Lower lobe of right lung (tissue), 2 donors: ENCODE measurements at regions not wholly inside any gene's neighbourhood (a gene's known extent, or its start where the extent isn't known, plus 50 kb on each side); places are given as distances from the start of the nearest gene placed in this dataset.

Experiments
- ATAC-seq, 2 donors: fragments of 200-7000 bp; cut with Tn5 transposase; one replicate each; pipeline ENCODE4 v1.9.1; 2020 to 2022; ENCODE audit warnings: mild to moderate bottlenecking in 2 of 2, moderate library complexity in 2 of 2
- DNase-seq: peaks from one replicate; pipeline ENCODE4 v3.0.0-alpha.2; 2020
- H3K27ac ChIP-seq: fragments of 200-600 bp; one replicate; pipeline ENCODE4 v1.8.0; 2022
- H3K27me3 ChIP-seq: fragments of 200-600 bp; one replicate; pipeline ENCODE4 v1.8.0; 2022; ENCODE audit warnings: low read depth
- H3K36me3 ChIP-seq: fragments of 200-600 bp; one replicate; pipeline ENCODE4 v1.8.0; 2022; ENCODE audit warnings: mild to moderate bottlenecking
- H3K4me1 ChIP-seq: fragments of 200-600 bp; one replicate; pipeline ENCODE4 v1.8.0; 2022
- H3K4me3 ChIP-seq: fragments of 200-600 bp; one replicate; pipeline ENCODE4 v1.8.0; 2022; ENCODE audit warnings: mild to moderate bottlenecking
- H3K9me3 ChIP-seq: fragments of 200-600 bp; one replicate; pipeline ENCODE4 v1.8.0; 2022
- CTCF ChIP-seq: fragments of 200-600 bp; IDR thresholded peaks from one replicate; pipeline ENCODE4 v1.8.0; 2022; ENCODE audit warnings: antibody characterized with exemption, mild to moderate bottlenecking
- intact Hi-C: fragments of 100-400 bp; cut with DNase I; formaldehyde crosslinking; loops from one replicate; pipeline ENCODE4 v1.11.0; 2022
- donor health status: DM: no; HTN: yes; CAD: no; lungs with severe emphysema.

- Histone ChIP-seq H3K36me3 (no peaks in the 10 kb centered on the region), H3K9me3 (no peaks in the 10 kb centered on the region), H3K4me1 (peaks cover 5% of the 10 kb centered on the region), H3K4me3 (no peak overlapping the region), H3K27me3 (no peaks in the 10 kb centered on the region), H3K27ac (no peak overlapping the region)
- TF ChIP-seq CTCF, result no peak
- DNase-seq, result no peak
- ATAC-seq, result no peak
- intact Hi-C loops, result no loop called here
These were observed 52.2 kb upstream of the BLID start for GRCh38 chr11:122168218-122168617.

GRCh38 chr11:122167100-122167499 is 51.1 kb upstream of the BLID start:
- no peak overlapping the region for H3K4me3 ChIP-seq
- H3K36me3 ChIP-seq, result no peaks in the 10 kb centered on the region
- no peak overlapping the region for H3K27ac ChIP-seq
- H3K27me3 ChIP-seq, result no peaks in the 10 kb centered on the region
- peak in 1 of 2 donors; percentile 65 for ATAC-seq
- H3K4me1 ChIP-seq, result peaks cover 5% of the 10 kb centered on the region
- intact Hi-C loops, result no loop called here
- no peak for TF ChIP-seq CTCF
- H3K9me3 ChIP-seq, result no peaks in the 10 kb centered on the region
- DNase-seq, result no peak

GRCh38 chr11:122165607-122166371 is 49.8 kb upstream of the BLID start:
- Histone ChIP-seq H3K4me3 (no peak overlapping the region), H3K27ac (no peak overlapping the region)
- DNase-seq, result no peak

More at GRCh38 chr11:122165607-122166371, 49.8 kb upstream of the BLID start:
- H3K9me3 ChIP-seq, result no peaks in the 10 kb centered on the region
- H3K4me1 ChIP-seq, result peaks cover 5% of the 10 kb centered on the region
- no peak for TF ChIP-seq CTCF
- peak in 1 of 2 donors; percentile 73 for ATAC-seq
- intact Hi-C loops, result no loop called here
- H3K36me3 ChIP-seq, result no peaks in the 10 kb centered on the region
- no peaks in the 10 kb centered on the region for H3K27me3 ChIP-seq
